Large intestine (tissue), 3 donors: ENCODE measurements at regions not wholly inside any gene's neighbourhood (a gene's known extent, or its start where the extent isn't known, plus 50 kb on each side); places are given as distances from the start of the nearest gene placed in this dataset.

ENCODE experiments used
- DNase-seq, 2 donors: peaks; one replicate each; pipeline versions ENCODE4 v3.0.0 to v3.0.0-alpha.2; 2013
- H3K27ac ChIP-seq: one replicate; pipeline ENCODE4 v1.5.1; 2013; ENCODE audit warnings: low read length
- H3K27me3 ChIP-seq: 2 replicates; pipeline ENCODE4 v1.6.1; 2013; ENCODE audit warnings: low read length; ENCODE audit not compliant: control insufficient read depth, insufficient read depth
- H3K36me3 ChIP-seq: 2 replicates; pipeline ENCODE4 v1.6.1; 2013; ENCODE audit warnings: low read length; ENCODE audit not compliant: control insufficient read depth, insufficient read depth
- H3K4me1 ChIP-seq: one replicate; pipeline ENCODE4 v1.6.1; 2013; ENCODE audit warnings: low read length; ENCODE audit not compliant: control insufficient read depth, insufficient read depth
- H3K4me3 ChIP-seq: one replicate; pipeline ENCODE4 v1.5.1; 2013; ENCODE audit warnings: low read length
- H3K9me3 ChIP-seq: one replicate; pipeline ENCODE4 v1.6.1; 2013; ENCODE audit warnings: mild to moderate bottlenecking, low read depth, low read length, moderate library complexity; ENCODE audit not compliant: control insufficient read depth
- WGBS: methylation state at CpG from one replicate; pipeline ENCODE4 v1.1.5; 2013; ENCODE audit warnings: low lambda C conversion rate; ENCODE audit not compliant: insufficient coverage; 5-methylcytosine and 5-hydroxymethylcytosine counted together

- no peak overlapping the region for H3K4me3 ChIP-seq
- DNase-seq: no peak
- H3K27me3 ChIP-seq: no peaks in the 10 kb centered on the region
- H3K9me3 ChIP-seq: peaks cover 15% of the 10 kb centered on the region
- H3K36me3 ChIP-seq: no peaks in the 10 kb centered on the region
- H3K27ac ChIP-seq: no peak overlapping the region
- no peaks in the 10 kb centered on the region for H3K4me1 ChIP-seq
- WGBS: no CpG with 5 or more reads among the region's 14 CpGs
Measured at GRCh38 chr20:29687438-29687837, 1570.0 kb upstream of the DEFB115 start.

DNA sequence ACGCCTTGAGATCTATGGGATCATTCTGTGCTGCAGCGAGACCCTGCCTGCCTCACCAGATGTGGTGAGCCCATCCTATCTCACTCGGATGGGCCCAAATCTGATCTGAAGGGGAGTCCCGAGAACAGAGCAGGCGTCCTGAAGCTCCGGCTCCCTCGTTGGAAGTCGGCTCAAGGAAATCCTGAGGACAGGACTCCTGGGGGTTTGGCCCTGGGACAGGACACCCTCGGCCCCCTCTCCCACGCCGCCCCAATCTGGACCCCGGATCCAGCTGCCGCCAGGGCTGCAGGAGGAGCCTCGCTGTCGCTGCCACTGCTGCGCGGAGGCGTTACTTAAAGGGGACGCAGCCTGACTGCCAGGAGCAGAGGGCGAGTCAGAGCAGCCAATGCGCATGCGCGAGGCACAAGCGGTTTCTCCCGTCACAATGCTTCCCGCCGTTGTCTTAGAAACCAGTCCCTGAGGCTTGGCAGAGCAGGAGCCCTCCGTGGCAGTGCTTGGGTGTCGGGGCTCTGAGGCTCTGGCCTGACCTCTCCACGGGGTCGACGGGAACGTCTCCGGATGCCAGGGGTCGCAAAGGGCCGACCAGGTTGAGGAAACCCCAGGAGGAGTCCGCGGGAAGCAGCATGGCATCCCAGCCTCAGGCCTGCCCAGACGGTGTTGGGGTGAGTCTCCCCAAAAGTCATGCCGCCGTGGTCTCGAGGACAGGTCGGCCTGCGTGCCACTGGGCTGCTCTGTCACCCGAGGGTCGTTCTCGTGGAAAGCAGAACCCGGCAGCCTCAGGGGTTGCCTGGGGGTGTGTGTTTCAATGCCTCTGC is 1567.8 kb upstream of the DEFB115 start:
- H3K27me3 ChIP-seq: no peaks in the 10 kb centered on the region
- no peaks in the 10 kb centered on the region for H3K36me3 ChIP-seq
- peaks cover 15% of the 10 kb centered on the region for H3K9me3 ChIP-seq
- no peak overlapping the region for H3K4me3 ChIP-seq
- H3K27ac ChIP-seq: no peak overlapping the region
- no CpG with 5 or more reads among the region's 48 CpGs for WGBS
- H3K4me1 ChIP-seq: no peaks in the 10 kb centered on the region
- DNase-seq: peak in 1 of 2 donors; percentile 52

DNA sequence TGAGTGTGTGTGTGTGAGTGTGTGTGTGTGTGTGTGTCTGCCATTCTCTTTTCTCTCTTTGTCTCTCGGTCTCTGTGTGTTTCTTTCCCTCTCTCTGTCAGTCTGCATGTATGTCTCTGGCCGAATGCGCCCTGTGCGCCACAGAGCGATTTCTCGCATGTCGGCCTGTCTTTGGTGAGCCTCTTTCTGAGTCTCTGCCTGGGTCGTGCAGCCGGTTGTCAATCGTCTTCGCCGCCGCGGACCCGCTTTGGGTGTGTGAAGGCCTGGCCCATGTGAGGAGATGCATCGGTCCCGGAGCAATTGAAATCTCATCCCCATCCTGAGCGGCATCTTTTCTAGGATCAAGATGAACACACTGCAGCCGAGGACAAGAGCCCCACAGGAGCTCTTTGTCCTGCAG is 1567.2 kb upstream of the DEFB115 start:
- Histone ChIP-seq H3K4me1 (no peaks in the 10 kb centered on the region), H3K36me3 (no peaks in the 10 kb centered on the region), H3K27ac (no peak overlapping the region), H3K4me3 (no peak overlapping the region), H3K27me3 (no peaks in the 10 kb centered on the region), H3K9me3 (peaks cover 15% of the 10 kb centered on the region)
- no peak for DNase-seq
- no CpG with 5 or more reads among the region's 19 CpGs for WGBS

DNA sequence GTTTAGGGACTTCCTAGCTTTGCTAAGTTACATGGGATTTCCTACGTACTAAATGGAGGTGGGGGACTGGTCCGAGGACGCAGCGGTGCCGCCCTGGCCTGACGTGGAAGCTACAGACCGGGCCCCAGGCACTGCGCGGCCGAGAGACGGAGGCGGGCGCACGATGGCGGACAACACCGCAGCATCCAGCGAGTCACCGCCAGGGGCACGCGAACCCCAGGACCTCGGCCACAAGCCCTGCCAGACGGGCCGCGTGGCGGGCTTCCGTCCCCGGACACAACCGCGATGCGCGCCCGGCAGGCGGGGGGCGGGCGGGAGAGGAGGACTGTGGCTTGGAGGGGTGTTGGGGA is 1516.9 kb upstream of the DEFB115 start:
- Histone ChIP-seq H3K36me3 (no peaks in the 10 kb centered on the region), H3K27me3 (no peaks in the 10 kb centered on the region), H3K4me3 (no peak overlapping the region), H3K27ac (no peak overlapping the region), H3K4me1 (no peaks in the 10 kb centered on the region), H3K9me3 (peaks cover 43% of the 10 kb centered on the region)
- no CpG with 5 or more reads among the region's 35 CpGs for WGBS
- DNase-seq: no peak

- Histone ChIP-seq H3K27me3 (no peaks in the 10 kb centered on the region), H3K4me1 (no peaks in the 10 kb centered on the region), H3K36me3 (no peaks in the 10 kb centered on the region), H3K4me3 (no peak overlapping the region), H3K27ac (no peak overlapping the region), H3K9me3 (peaks cover 44% of the 10 kb centered on the region)
- no CpG with 5 or more reads among the region's 51 CpGs for WGBS
- no peak for DNase-seq
Measured at GRCh38 chr20:29740951-29741593, 1516.4 kb upstream of the DEFB115 start.

- H3K27ac ChIP-seq: no peak overlapping the region
- WGBS: no CpG with 5 or more reads among the region's 13 CpGs
- no peak for DNase-seq
Measured at GRCh38 chr20:29741594-29741893, 1515.9 kb upstream of the DEFB115 start.

DNA sequence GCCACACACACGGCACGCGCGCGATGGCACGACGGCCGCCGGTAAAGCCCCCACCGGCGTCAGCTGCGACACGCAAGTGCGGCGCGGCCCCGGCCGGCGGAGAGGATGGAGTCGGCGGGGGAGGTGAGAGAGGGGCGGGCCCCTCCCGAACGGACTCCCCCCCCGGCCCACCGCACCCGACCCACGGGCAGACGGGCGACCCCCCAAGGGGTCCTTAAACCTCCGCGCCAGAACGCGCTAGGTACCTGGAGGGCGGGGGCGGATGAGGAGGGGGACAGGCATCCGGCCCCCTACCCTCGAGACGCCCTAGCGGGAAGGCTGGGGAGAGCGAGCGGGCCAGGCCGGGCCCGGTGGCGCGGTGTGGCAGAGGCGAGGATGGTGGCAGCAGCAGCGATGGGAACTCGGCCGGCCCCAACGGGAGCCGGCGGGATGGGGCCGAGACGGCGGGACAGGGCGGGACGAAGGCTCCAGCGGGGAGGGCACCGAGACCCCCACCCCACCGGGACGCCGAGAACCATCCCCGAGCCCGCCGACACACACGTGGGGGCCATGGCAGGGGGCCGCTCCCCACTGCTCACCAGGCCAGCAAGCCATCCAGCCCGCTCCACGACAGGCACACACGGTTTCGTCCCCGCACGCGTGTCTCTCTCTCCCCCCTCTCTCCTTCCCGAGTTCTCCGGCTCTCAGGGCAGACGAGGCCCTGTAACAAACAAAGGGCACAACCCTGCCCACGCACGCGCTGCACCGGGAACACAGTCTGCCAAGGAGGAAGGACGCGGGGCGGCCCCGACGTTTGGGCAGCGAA is 1515.4 kb upstream of the DEFB115 start:
- no peak overlapping the region for H3K4me3 ChIP-seq
- no CpG with 5 or more reads among the region's 88 CpGs for WGBS
- no peaks in the 10 kb centered on the region for H3K4me1 ChIP-seq
- no peaks in the 10 kb centered on the region for H3K27me3 ChIP-seq
- no peak for DNase-seq
- peaks cover 44% of the 10 kb centered on the region for H3K9me3 ChIP-seq
- no peaks in the 10 kb centered on the region for H3K36me3 ChIP-seq
- no peak overlapping the region for H3K27ac ChIP-seq

More at GRCh38 chr20:29741594-29741893, 1515.9 kb upstream of the DEFB115 start:
- Histone ChIP-seq H3K4me1 (no peaks in the 10 kb centered on the region), H3K27me3 (no peaks in the 10 kb centered on the region), H3K4me3 (no peak overlapping the region), H3K36me3 (no peaks in the 10 kb centered on the region), H3K9me3 (peaks cover 44% of the 10 kb centered on the region)

GRCh38 chr20:29742699-29743100 is 1514.8 kb upstream of the DEFB115 start:
- Histone ChIP-seq H3K9me3 (peaks cover 44% of the 10 kb centered on the region), H3K27me3 (no peaks in the 10 kb centered on the region), H3K4me3 (no peak overlapping the region), H3K36me3 (no peaks in the 10 kb centered on the region), H3K27ac (no peak overlapping the region), H3K4me1 (no peaks in the 10 kb centered on the region)
- WGBS: no CpG with 5 or more reads among the region's 41 CpGs
- no peak for DNase-seq

- no CpG with 5 or more reads among the region's 80 CpGs for WGBS
- DNase-seq: no peak
Measured at GRCh38 chr20:29743101-29743931, 1514.1 kb upstream of the DEFB115 start.

DNA sequence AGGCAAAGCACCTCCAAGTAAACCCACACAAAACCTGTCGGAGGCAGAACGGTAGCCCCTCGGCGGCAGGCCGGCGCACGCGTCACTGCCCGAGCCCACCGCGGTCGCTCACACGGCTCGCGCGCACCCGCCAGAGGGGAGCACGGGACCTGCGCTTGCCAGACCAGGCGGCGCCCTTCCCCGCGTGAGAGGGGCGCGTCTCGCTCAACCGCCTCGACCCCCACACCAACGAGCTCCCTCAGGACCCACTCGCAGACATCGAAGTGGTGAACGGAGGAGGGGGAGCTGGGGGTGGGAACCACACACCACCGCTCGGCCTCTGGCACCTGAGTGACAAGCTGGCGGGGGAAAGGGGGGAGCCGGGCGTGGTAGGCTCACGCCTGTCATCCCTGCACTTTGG is 1513.4 kb upstream of the DEFB115 start:
- peaks cover 44% of the 10 kb centered on the region for H3K9me3 ChIP-seq
- no peaks in the 10 kb centered on the region for H3K36me3 ChIP-seq
- no peaks in the 10 kb centered on the region for H3K27me3 ChIP-seq
- H3K4me3 ChIP-seq: no peak overlapping the region
- WGBS: no CpG with 5 or more reads among the region's 38 CpGs
- H3K27ac ChIP-seq: no peak overlapping the region
- H3K4me1 ChIP-seq: no peaks in the 10 kb centered on the region
- DNase-seq: no peak

More at GRCh38 chr20:29743101-29743931, 1514.1 kb upstream of the DEFB115 start:
- Histone ChIP-seq H3K9me3 (peaks cover 44% of the 10 kb centered on the region), H3K4me3 (no peak overlapping the region), H3K4me1 (no peaks in the 10 kb centered on the region), H3K36me3 (no peaks in the 10 kb centered on the region), H3K27me3 (no peaks in the 10 kb centered on the region), H3K27ac (no peak overlapping the region)
